ENCODE measurements at regions not wholly inside any gene's neighbourhood (a gene's known extent, or its start where the extent isn't known, plus 50 kb on each side); places are given as distances from the start of the nearest gene placed in this dataset.

DNA sequence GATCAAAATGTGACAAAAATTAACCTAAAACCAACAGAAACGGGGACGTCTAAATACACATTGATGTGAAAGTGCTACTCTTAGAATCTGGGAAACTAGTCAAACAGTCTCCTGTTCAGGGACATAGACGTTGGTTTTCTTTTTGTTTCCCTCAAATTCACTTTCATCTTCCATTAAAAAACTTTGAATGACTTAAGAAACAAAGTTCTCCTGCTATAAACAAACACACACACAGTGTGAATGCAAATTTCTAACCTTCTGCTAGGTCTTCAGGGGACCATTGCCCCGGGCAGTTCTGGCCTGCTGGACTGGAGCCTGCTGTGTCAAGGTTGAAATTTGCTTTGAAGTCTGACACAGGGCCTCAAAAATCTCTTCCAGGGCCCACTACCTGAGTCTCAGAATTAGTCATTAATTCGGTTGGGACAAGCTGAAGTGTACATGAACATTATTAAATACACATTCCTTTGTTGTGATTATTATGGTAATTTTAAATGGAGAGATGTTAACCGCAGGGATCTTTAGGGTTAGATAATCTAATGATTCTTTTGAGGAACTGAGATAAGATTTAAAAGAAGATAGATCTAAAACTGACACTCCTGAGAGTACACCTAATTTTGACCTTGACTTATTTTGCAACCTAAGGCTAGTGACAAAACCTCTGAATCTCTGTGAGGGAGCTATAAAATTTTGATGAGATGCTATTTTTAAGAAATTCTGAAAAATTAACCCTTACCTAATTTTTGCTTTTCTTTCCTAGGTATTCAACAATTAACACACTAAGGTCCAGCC, 1260.4 kb downstream of the ROBO1 start:
- no peak for TF ChIP-seq CTCF (IDR thresholded peaks at IDR 0.05)
- no peak for TF ChIP-seq POLR2A (IDR thresholded peaks at IDR 0.05)

Measured in esophagus squamous epithelium (tissue), 4 donors.